GM21381 (cell line): ENCODE measurements at regions not wholly inside any gene's neighbourhood (a gene's known extent, or its start where the extent isn't known, plus 50 kb on each side); places are given as distances from the start of the nearest gene placed in this dataset.
"Not testable (repeated sequence)": the region's sequence is repeated elsewhere in the genome, so short reads cannot be mapped to it uniquely, and the experiment has no call there.

ENCODE experiments used
- ATAC-seq: cut with Tn5 transposase; IDR thresholded peaks from one replicate; pipeline ENCODE4 v1.9.1; 2021; ENCODE audit warnings: mild to moderate bottlenecking, moderate library complexity; ENCODE audit not compliant: unreplicated experiment

DNA sequence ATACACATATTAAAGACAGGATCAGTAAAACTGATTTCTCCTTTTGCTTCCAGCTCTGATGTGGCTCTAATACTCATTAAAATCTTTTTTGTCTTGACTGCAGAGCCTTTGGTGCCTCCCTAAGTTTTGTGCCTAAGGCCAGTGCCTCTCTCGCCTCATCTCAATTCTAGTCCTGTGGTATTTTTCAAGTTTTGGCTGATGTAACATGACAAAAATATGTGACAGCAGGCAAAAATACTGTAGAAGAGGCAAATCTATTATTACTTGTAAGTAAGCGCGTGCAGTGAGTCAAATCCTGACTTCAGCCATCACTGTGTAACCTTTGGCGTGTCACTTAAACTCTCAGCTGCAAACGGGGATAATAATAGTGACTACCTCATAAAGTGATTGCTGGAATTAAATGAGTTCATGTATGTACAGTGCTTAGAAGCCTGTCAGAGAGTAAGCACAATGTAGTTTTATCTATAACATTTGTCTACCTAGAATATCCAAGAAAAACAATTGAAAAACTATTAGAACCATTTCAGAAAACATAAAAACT is 74.0 kb downstream of the MAB21L3 start:
- no peak for ATAC-seq

DNA sequence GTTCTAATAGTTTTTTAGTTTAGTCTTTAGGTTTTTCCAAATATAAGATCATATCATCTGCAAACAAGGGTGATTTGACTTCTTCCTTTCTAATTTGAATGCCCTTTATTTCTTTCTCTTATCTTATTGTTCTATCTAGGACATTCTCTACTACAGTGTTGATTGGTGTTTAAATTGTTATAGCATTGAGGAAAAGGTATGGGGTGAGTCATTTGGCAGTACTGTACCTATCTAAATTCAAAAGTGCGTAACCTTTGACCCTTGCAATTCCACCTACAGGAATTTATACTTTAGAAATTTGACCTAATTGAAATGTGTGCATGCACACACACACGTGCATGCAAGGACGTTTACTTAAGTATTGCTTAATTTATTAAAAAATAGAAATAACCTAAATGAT is 78.3 kb downstream of the MAB21L3 start:
- ATAC-seq, result no peak

DNA sequence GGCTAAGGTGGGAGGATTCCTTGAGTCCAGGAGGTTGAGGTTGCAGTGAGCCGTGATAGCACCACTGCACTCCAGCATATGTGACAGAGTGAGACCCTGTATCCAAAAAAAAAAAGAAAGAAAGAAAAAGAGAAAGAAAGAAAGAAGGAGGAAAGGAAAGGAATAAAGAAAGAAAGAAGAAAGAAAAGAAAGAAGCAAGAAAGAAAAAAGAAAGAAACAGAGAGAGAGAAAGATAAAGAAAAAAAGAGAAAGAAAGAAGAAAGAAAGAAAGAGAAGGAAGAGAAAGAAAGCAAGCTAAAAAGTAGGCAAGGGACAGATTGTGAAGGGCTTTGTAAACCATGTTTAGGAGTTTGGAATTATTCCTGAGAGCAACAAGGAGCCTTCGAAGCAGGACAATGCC is 80.1 kb downstream of the MAB21L3 start:
- no peak for ATAC-seq

DNA sequence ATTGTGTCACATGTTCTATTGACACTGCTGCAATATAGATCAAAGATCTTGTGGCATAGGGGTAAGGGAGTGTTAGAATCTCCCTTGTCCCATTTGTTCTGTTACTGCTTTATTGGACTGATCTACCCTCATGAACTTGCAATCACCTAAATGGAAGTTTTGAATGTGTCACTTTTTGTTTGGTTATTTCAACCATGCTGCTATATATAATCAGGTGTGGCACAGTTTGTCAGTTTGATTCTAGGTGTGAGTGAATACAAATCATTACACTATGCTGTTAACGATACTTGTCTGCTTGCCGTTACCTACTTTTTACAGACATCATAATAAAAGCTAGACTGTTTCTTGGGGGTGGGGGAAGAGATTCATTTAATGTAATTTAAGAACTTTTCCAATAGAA is 82.6 kb downstream of the MAB21L3 start:
- ATAC-seq, result no peak

DNA sequence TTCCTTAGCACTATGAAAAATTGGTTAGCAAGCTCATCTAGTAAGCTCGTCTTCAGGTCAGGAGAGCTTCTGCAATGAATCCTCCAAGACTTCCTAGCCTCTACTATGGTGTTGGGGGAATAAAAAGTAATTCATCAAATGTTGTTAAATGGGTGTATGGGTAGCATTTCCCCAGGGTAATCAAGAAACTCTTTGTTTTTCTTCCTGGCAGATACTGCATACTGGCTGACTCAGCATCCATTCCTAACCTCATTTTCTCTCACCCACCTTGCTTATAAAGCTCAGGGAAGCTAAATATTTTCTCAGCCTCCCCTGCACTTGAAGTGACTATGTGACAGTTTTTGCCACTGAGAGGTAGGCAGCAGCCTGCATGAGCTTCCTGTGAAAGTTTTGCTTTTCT is 83.4 kb downstream of the MAB21L3 start:
- no peak for ATAC-seq

DNA sequence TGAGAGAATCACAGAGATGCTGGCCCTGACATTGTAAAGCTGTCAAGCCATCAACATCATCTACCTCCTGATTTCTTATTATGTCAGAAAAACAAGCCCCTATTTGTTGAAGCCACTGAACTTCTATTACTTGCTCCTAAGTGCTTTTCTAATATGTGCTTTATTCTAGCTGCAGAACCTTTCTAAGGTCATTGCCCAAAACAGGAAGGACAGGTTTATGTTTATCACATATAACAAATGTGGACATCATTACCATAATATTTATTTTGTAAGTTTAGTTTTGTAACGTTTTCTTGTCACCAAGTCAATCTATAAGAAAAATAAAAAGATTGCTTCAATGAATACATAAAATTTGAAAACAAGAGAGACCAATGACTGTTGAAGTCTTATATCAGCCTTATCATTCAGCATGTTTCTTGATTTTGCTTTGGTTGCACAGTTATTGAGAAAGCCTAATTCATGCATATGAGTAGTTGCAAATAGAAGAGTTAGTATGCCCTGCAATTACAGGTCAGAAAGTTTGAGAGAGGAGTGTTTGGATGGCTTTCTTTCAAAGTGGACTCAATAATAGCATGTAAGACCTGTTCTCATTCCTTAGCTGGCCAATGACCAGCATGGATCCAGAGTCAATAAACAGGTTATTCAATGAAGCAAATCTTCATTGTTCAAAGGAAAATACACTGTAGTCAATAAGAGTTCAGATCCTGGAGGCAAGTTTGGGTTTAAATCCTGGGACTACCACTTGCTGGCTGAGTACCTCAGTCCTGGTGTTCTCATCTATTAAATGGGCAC is 84.1 kb downstream of the MAB21L3 start:
- no peak for ATAC-seq

DNA sequence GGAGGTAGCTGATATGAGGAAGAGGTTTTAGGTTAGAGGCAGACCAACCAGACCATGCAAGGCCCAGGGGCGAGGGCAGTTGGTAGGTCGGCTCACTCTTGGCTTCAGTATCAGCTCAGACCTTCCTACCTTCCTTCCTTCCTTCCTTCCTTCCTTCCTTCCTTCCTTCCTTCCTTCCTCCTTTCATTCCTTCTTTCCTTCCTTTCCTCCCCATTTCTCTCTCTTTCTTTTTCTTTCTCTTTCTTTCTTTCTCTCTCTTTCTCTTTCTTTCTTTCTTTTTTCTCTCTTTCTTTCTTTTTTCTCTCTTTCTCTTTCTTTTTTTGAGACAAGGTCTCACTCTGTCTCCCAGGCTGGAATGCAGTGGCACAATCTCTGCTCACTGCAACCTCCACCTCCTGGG is 89.1 kb downstream of the MAB21L3 start:
- ATAC-seq, result not testable (repeated sequence)

DNA sequence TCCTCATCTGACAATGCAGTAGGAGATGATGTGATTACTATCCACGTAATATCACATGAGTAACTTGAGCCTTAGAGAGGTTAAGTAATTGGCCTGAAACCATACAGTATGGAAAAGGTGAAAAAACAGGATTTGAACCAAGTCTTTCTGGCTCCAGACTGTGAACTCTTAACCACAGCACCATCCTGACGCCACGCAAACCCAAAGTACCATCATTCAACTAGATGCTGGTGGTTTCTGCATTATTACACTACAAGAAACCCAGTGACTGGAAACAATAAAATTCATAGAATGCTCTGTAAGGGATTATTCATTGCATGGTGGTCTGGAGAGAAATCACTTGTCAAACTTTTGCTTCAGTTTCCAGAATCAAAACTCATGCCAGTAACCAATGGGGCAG is 90.7 kb downstream of the MAB21L3 start:
- ATAC-seq, result no peak

DNA sequence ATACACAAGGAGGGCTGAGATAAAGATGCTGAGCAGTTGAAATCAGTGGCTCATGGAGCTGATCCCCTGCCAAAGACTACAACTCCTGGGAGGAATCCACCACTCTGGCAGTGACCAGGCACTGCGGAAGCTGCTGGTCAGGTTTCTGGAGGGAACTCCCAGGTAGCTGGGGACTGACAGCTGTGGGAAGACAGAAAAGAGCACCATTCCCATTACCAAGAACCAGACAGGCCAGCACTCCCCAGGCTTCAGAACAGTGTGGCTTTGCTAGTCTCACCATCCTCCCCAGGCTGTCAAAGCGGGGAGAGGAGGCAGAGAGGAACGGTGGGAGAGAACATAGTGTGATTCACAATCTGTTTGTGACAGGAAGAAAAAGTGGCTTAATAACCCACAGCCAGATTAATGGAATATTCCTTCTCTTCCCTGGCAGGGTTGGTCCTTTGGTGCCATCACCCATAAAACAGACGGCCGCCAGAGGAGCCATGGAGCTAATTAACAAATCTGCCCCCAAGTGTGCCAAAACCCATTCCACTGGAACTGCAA is 92.1 kb downstream of the MAB21L3 start:
- ATAC-seq, result no peak

DNA sequence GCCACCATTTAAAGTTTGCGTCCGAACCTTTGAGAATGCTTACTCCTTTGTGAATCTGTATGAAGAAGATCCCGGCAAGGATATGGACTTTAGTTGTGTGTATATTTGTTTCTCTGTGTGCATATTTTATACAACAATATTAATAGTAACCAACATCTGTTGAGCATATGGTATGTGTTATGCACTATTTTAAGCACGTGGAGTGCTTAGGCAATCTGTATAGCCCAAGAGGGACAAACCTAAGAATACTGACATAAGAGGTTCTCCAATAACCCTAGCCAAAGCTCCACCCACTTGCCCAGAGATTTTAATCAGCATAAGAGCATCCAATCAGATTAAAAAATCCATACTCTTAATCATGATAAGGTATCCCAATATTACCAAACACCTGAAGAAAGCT is 92.7 kb downstream of the MAB21L3 start:
- no peak for ATAC-seq

DNA sequence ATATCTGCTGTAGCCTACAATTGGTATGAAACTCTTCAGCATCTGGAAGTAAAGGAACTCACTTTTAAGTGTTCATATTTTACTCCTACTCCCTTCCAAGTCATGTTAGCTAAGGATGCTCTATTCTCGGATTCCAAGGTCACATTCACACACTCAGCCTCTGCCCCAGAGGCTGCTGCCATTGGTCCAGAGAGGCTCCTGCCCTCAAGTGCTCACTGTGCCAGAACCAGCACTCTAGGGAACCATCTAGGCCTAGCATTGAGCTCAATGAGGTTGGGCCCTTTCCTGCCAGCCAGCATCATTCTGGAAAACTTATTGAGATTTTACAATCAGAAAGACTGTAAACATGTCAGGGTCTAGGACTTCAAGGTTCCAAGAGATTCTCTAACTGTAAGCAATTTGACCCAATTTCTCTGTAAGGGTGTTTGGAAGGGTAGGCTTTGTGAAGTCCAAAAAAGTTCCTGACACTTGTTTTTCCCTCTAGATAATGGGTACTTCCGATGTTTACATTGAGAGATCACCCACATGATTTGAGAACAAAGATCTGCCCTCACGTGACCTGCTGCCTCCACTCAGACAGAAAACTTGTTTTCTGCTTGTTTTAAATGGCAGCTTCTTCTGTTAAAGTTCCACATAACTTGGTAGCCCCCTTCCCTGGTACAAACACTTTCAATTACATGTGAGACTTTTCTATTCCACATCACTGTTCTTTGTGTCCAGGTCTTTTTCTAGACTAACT is 94.9 kb downstream of the MAB21L3 start:
- no peak for ATAC-seq

DNA sequence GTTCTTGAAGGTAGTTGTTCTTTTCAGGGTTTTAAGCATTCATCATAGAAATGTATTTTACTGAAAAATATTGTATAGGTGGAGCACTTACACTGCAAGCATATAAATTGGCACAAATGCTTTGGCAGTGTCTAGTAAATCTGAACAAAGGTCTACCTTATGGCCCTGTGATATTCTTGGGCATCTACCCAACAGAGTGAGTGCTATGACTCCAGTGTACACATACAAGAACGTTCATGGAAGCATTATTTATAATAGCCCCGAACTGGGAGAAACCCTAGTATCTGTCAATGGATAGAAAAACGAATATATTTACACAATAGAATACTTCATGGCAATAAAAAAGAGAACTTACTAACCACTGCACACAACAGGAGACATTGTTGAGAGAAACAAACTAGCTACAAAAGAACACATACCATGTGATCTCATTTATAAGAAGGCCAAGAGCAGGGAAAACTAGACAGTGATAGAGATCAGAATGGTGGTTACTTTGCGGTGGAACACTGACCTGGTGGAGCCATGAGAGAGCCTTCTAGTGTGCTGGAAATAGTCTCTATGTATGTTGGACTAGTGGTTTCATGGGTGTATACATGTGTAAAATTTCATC is 96.0 kb downstream of the MAB21L3 start:
- no peak for ATAC-seq

DNA sequence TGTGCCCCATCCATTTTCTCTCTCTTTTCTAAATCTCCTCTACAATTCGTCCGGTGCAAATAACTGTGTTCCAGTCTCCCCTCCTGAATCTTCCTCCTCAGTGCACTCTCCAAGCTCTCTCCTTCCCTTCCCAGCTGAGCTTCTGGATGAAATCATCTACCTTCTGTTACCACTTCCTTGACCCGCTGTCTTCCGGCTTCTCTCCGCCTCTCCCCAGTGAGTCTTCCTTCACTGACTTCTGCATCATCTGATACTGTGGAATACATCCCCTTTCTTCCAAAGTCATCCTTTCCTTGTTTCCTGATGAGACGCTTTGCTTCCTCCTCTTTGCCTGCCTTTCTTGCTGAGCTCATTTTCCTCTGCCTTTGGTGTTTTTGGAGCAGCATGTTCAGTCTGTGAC is 96.9 kb downstream of the MAB21L3 start:
- no peak for ATAC-seq

DNA sequence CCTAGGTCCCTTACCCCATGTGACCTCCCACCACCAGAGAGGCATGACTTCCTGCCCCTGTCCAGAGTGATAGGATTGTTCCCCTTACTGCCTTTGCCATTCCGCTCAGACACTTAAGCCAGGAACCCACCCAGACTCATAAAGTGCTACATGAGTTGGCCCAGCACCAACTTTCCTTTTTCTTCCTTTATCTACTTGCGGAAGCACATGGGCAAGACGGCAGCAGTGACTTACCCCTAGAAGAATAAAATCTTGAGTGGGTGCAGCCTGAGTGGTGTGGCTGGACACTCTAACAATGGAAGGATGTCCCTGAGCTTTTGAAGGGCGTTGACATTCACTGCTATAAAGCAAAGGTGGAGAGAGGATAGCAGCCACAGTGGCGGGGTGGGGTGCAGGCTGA is 100.1 kb downstream of the MAB21L3 start:
- no peak for ATAC-seq

DNA sequence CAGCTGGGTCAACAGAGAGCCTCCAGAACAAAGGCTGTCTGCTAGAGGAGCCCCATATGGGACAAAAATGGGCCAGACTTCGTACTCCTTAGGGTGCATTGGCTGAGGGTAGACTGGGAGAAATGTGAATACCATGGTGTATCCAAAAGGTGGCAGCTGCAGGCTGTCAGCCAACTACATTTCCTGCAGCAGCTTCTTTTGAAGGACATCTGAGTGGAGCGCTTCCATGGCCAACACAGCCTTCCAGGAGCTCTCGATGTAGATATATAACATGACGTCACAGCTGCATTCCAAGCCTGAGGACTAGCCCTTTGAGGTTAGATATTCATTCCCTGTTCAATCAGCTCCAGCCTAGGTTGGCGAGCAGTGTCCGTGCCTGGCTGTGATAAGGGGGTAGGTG is 107.7 kb downstream of the MAB21L3 start:
- no peak for ATAC-seq

DNA sequence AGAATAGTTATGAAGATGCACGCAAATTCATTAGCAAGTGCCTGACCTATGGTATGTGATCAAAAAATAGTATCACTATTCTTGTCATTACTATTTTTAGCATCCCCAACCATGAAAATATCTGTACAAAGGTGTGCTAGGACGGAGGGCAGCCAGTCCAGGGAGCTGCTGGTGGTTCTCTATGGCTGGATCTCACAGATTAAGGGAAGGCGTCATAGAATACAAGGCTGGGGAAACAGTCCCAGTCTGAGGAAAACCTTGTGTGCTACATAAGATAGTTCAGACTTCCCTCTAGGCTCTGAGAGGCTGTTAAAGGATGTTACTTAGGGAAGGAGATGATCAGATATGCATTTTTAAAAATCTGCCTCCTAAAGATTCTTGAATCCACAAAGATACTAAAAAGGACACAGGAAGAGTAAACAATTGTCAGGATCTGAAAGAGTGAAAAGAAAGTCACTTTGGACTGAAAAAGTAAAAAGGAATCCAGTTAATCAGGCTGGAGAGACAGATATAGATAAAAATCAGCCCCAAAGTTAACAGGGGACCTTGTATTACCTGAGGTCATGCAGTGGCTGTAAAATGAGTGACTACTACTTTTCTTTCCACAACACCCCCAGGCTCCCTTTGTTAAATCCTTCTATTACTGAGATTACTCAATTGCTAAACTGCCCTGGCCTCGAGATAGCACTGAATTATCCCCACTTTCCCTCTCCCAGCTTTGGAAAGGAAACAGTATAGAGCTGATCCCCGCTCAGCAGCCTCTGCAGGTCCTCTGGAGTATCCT is 108.6 kb downstream of the MAB21L3 start:
- no peak for ATAC-seq

DNA sequence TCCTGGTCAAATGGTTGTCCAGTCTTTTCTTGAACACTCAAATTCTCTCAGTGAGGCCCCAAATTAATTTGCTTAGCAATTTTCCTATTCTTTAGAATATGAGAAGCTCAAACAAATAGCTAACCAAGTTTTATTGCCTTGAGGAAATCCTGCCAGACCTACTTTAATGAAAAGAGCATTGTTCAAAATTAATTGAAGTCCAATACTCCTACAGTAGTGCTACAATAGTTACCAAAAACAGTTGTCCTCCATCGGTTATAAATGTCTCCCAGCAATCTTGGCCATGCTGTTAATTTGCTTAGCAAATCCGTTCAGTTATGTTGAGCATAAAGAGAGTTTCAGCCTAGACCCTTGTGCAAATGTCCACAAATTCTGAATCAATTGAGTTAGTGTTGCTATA is 112.9 kb downstream of the MAB21L3 start:
- ATAC-seq, result no peak

DNA sequence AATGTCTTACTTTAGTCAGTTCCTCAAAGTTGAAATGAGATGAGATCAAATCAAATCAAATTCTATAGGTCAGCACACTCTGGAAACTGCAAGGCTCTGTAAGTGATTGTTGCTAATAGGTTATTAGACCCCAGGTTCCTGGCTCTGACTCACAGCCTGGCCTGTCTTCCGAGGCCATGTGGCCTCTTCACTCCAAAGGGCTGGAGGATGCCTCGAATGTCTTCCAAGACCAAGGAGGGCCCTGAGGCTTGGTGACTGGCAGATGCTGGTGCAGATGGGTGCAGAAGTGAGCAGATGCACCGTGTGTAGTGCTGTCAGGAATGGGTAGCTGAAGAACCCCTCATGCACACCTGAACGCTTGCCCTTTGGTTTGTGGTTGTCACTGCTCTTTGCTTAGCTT is 113.4 kb downstream of the MAB21L3 start:
- ATAC-seq, result no peak

DNA sequence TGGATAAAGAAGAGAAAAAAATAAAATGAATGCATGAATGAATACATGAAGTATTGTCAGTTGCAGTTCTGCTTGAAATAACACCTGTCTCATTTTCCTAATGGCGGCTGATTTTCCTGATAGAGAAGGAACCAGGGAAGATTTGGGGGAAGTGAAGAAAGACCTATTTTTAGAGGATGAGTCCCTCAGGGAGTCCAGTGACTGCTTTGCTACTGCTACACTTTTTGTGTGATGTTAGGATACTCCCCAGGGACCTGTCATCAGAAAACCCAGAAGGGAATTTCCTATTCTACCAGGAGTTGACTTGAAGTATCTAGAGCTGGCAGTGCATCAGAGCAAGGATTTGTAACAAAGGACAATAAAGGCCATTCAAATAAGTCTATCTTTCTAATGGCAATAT is 114.8 kb downstream of the MAB21L3 start:
- no peak for ATAC-seq

DNA sequence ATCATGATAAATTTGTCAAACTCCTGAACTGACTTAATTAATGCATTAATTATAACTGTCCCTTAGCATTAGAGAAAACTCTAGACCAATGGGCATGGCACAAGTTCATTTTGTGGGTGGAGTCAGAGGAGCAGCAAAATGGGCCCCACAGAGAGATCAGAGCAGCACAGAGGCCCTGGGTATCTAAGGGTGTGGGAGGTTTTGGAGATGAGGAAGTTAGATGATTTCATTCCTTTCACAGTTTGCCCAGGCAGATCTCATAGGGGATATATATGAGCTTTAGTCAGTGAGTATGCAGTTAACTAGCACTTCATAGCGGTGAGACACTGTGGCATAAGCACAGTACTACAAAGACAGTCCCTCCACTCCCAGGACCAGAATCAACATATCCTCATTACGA is 117.3 kb downstream of the MAB21L3 start:
- ATAC-seq, result no peak

DNA sequence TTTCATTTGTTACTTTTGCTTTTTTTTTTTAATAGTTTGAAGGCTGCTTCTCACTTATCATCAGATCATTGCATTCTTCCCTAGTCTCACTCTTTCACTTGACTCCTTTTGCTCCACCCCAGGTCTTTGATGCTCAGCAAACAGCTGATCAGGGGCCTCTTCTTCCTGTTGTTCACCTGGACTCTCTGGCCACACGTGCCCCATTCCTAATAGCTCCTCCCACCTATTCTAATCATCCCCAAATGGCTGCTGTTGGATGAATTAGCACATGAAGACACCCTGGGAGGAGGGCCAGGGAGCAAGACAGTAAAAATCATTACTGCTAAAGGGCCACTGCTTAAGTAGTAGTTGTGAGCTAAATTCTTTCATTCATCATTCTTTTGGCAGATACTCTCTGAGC is 119.5 kb downstream of the MAB21L3 start:
- ATAC-seq, result no peak
